ENCODE measurements at regions not wholly inside any gene's neighbourhood (a gene's known extent, or its start where the extent isn't known, plus 50 kb on each side); places are given as distances from the start of the nearest gene placed in this dataset.

DNA sequence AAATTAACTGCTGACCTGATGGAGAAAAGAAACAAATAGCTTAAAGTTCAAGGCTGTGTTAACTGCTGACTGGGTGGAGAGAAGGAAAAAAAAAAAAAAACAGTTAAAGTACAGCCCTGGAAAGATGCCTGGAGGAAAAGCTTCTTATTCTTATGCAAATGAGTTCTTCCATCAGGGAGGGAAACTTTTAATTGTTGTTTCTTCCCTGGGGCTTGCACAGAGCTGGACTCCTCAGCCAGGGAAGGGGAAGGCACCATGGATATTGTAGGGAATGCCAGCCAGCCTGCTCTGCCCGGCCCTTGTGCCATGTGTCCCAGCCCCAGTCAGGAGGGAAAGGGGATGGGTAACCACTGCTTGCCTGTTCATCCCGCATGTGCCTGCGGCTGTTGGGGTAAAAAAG lies 833.1 kb upstream of the CRIM1 start:
- TF ChIP-seq CTCF (IDR thresholded peaks at IDR 0.05) (no peak), POLR2A (IDR thresholded peaks at IDR 0.05) (no peak)
